GM12878 (cell line): ENCODE measurements at regions not wholly inside any gene's neighbourhood (a gene's known extent, or its start where the extent isn't known, plus 50 kb on each side); places are given as distances from the start of the nearest gene placed in this dataset.

Experiments used
- ATAC-seq: fragments of 200-7000 bp; cut with Tn5 transposase; 3 replicates; pipeline ENCODE4 v1.9.1; 2020; ENCODE audit warnings: mild to moderate bottlenecking, moderate library complexity
- BruUV-seq: library from RNA; stranded (reverse); fragments of 400-500 nt; replicated peaks from 2 replicates; lab custom pipeline; 2021; lab: Mats Ljungman, UMichigan
- CTCF ChIA-PET: fragments of 300-600 bp; sonication (Branson Sonifier 250); formaldehyde crosslinking; extraction: SDS; loops from one replicate; lab custom pipeline; 2021; ENCODE audit warnings: inconsistent platforms; lab: Yijun Ruan, JAX
- POLR2A ChIA-PET: fragments of 350-600 bp; formaldehyde crosslinking; extraction: SDS; loops from one replicate; lab custom pipeline; 2021; ENCODE audit warnings: inconsistent platforms; lab: Charles Lee
- RAD21 ChIA-PET: fragments of 300-600 bp; sonication (Branson Sonifier 250); formaldehyde crosslinking; loops from one replicate; lab custom pipeline; 2023; ENCODE audit warnings: antibody characterized with exemption; ENCODE audit not compliant: unreplicated experiment; lab: Charles Lee
- SMC1A ChIA-PET: fragments of 300-600 bp; sonication (Branson Sonifier 250); formaldehyde crosslinking; loops from one replicate; lab custom pipeline; 2023; ENCODE audit not compliant: unreplicated experiment, uncharacterized antibody; lab: Charles Lee
- DNase-seq: peaks from one replicate; pipeline ENCODE4 v3.0.0-alpha.2; 2011; ENCODE audit warnings: low read depth, low spot score
- FAIRE-seq: peaks from 3 replicates; lab custom pipeline; 2011; peaks lifted over from hg19 to GRCh38; lab: Jason Lieb, UNC
- H2AFZ ChIP-seq: 2 replicates; pipeline ENCODE4 v1.6.0; 2011; ENCODE audit warnings: low read depth, low read length, control low read depth; ENCODE audit not compliant: control insufficient read depth
- H3K27ac ChIP-seq: 2 replicates; pipeline ENCODE4 v1.5.1; 2011; ENCODE audit warnings: control low read depth; ENCODE audit not compliant: control insufficient read depth, insufficient read depth
- H3K27me3 ChIP-seq, 2 experiments: replicated peaks in 1 of 2; 2 replicates each; pipeline versions ENCODE4 v1.6.0 to v1.6.1; 2011; ENCODE audit warnings: low read length in 1 of 2; ENCODE audit not compliant: control insufficient read depth in 2 of 2, insufficient read depth in 2 of 2
- H3K36me3 ChIP-seq, 2 experiments: 2 replicates each; pipeline ENCODE4 v1.5.1; 2011; ENCODE audit warnings: low read length in 1 of 2; ENCODE audit not compliant: control insufficient read depth in 2 of 2, insufficient read depth in 2 of 2
- H3K4me1 ChIP-seq: 2 replicates; pipeline ENCODE4 v1.6.1; 2011; ENCODE audit warnings: mild to moderate bottlenecking, low read length, moderate library complexity, mixed read lengths; ENCODE audit not compliant: control insufficient read depth, insufficient read depth
- H3K4me2 ChIP-seq: 2 replicates; pipeline ENCODE4 v1.6.0; 2011; ENCODE audit warnings: control low read depth; ENCODE audit not compliant: control insufficient read depth, insufficient read depth
- H3K4me3 ChIP-seq: fragments of 200-600 bp; sonication (generic); 2 replicates; pipeline ENCODE4 v1.5.1; 2016
- H3K79me2 ChIP-seq: 2 replicates; pipeline ENCODE4 v1.6.0; 2011; ENCODE audit warnings: low read length; ENCODE audit not compliant: control insufficient read depth, insufficient read depth
- H3K9ac ChIP-seq: 2 replicates; pipeline ENCODE4 v1.8.0; 2011; ENCODE audit warnings: low read length, control low read depth, mixed read lengths; ENCODE audit not compliant: control insufficient read depth, insufficient read depth
- H3K9me3 ChIP-seq: replicated peaks from 3 replicates; pipeline ENCODE4 v1.5.1; 2011; ENCODE audit warnings: mild to moderate bottlenecking, low read length; ENCODE audit not compliant: control insufficient read depth, insufficient read depth
- H4K20me1 ChIP-seq: 2 replicates; pipeline ENCODE4 v1.6.0; 2011; ENCODE audit not compliant: control insufficient read depth, insufficient read depth
- CBX5 ChIP-seq: sonication (generic); IDR thresholded peaks from 2 replicates; pipeline ENCODE4 v1.6.1; 2016; ENCODE audit warnings: low read depth, moderate library complexity, mild to moderate bottlenecking, inconsistent platforms
- DPF2 ChIP-seq: fragments of 450-650 bp; IDR thresholded peaks from 2 replicates; pipeline ENCODE4 v1.6.1; 2017; ENCODE audit warnings: mild to moderate bottlenecking
- E2F8 ChIP-seq: fragments of 450-650 bp; IDR thresholded peaks from 2 replicates; pipeline ENCODE4 v1.6.1; 2018; ENCODE audit warnings: mild to moderate bottlenecking, low read depth, moderate library complexity; ENCODE audit not compliant: partially characterized antibody
- EGR1 ChIP-seq, 2 experiments: IDR thresholded peaks; 1 replicate in 1 of 2; 2 replicates in 1 of 2; pipeline ENCODE4 v1.6.1; 2011 to 2012; ENCODE audit warnings: low read depth in 2 of 2, low read length in 2 of 2, borderline replicate concordance in 1 of 2, mild to moderate bottlenecking in 1 of 2, moderate library complexity in 1 of 2
- EZH2 ChIP-seq: IDR thresholded peaks from 2 replicates; pipeline ENCODE4 v1.6.1; 2012; ENCODE audit warnings: low read depth, mild to moderate bottlenecking, control low read depth, inconsistent platforms, low read length, borderline replicate concordance; ENCODE audit not compliant: control insufficient read depth
- FOXM1 ChIP-seq: IDR thresholded peaks from 2 replicates; pipeline ENCODE4 v1.6.1; 2012; ENCODE audit warnings: low read depth, mild to moderate bottlenecking, inconsistent platforms, low read length, moderate library complexity
- GABPA ChIP-seq: IDR thresholded peaks from 2 replicates; pipeline ENCODE4 v1.6.1; 2014; ENCODE audit warnings: antibody characterized with exemption, low read depth, mild to moderate bottlenecking, inconsistent platforms
- MEF2A ChIP-seq: IDR thresholded peaks from 2 replicates; pipeline ENCODE4 v1.6.1; 2011; ENCODE audit warnings: low read depth, mild to moderate bottlenecking, low read length, moderate library complexity; ENCODE audit not compliant: insufficient read depth
- NR2C1 ChIP-seq: fragments of 450-650 bp; IDR thresholded peaks from 2 replicates; pipeline ENCODE4 v1.6.1; 2017; ENCODE audit warnings: antibody characterized with exemption, mild to moderate bottlenecking, moderate library complexity
- NR2C2 ChIP-seq: IDR thresholded peaks from 2 replicates; pipeline ENCODE4 v1.6.1; 2011; ENCODE audit warnings: borderline replicate concordance, low read depth; ENCODE audit not compliant: control insufficient read depth, insufficient read length
- RAD21 ChIP-seq: IDR thresholded peaks from 2 replicates; pipeline ENCODE4 v1.6.1; 2011; ENCODE audit warnings: mild to moderate bottlenecking, low read depth, low read length, moderate library complexity; ENCODE audit not compliant: insufficient read depth
- SMARCA5 ChIP-seq: fragments of 450-650 bp; IDR thresholded peaks from 2 replicates; pipeline ENCODE4 v1.6.1; 2017; ENCODE audit warnings: mild to moderate bottlenecking
- YY1 ChIP-seq: IDR thresholded peaks from 2 replicates; pipeline ENCODE4 v1.6.1; 2011; ENCODE audit warnings: low read depth, mild to moderate bottlenecking, low read length
- ZNF24 ChIP-seq: fragments of 450-650 bp; IDR thresholded peaks from 2 replicates; pipeline ENCODE4 v1.6.1; 2017; ENCODE audit warnings: antibody characterized with exemption, mild to moderate bottlenecking
- ZNF384 ChIP-seq: IDR thresholded peaks from 2 replicates; pipeline ENCODE4 v1.6.1; 2012; ENCODE audit warnings: low read depth, mild to moderate bottlenecking, low read length, improper control_type of control experiment, borderline replicate concordance
- WGBS: methylation state at CpG from one replicate; pipeline ENCODE4 v1.1.6; 2016; ENCODE audit warnings: low lambda C conversion rate; ENCODE audit not compliant: insufficient replicate concordance, insufficient coverage; ENCODE audit errors: missing lambda C conversion rate; 5-methylcytosine and 5-hydroxymethylcytosine counted together
- in situ Hi-C: fragments of 300-500 bp; cut with MboI; formaldehyde crosslinking; loops from 9 replicates; pipeline ENCODE4 v1.14.3; 2018; ENCODE audit warnings: mixed read lengths
- intact Hi-C: fragments of 100-400 bp; cut with micrococcal nuclease; formaldehyde crosslinking; loops from one replicate; pipeline ENCODE4 v1.14.2; 2022; ENCODE audit not compliant: unreplicated experiment

DNA sequence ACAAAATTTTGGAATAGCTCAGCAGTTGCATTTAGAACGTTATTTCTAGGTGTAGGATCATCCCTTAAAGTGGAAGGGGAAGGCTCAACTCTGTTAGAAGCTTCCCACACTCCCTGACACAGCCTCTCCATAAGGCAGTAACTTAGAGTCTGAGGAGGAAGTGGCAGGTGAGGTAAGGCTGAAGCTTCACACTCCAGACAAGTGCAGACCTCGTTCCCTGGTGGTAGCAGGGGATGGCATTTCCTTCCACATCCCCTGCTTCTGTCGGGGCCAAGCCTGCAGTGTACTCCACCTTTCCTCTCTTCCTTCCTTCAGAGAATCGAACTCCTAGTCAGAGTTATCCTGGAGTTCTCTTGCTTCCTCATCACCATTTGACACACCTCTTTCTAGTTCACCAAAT is 224.7 kb downstream of the CYRIA start:
- TF ChIP-seq EGR1 (IDR thresholded peaks at IDR 0.05; ENCODE audit: borderline replicate concordance in 1 of 2, low read depth in 2 of 2, low read length in 2 of 2) (no peak), GABPA (no peak), MEF2A (no peak), NR2C1 (no peak), RAD21 (no peak), ZNF384 (no peak)
- ChIA-PET SMC1A (interaction anchor here (0.6 kb wide), 1 partner anchor 711 kb away, joined by 3 read pairs; no protein-coding TSS in a partner anchor), RAD21 (no interaction called here), POLR2A (no interaction called here), CTCF (interaction anchor here (0.6 kb wide), 1 partner anchor 96 kb away, joined by 3 read pairs; no protein-coding TSS in a partner anchor)
- intact Hi-C loops, result no loop called here
- peaks cover 0 to 2% of the 10 kb centered on the region in 2 experiments; a peak in 1 of 4 replicates for H3K27me3 ChIP-seq
- H3K9me3 ChIP-seq, result no peaks in the 10 kb centered on the region
- no peak overlapping the region for H3K27ac ChIP-seq
- BruUV-seq, result no TSS peak
- H3K79me2 ChIP-seq, result no peaks in the 10 kb centered on the region
- no peaks in the 10 kb centered on the region for H3K4me1 ChIP-seq
- no peak overlapping the region for H3K4me3 ChIP-seq
- no peaks in the 10 kb centered on the region for H4K20me1 ChIP-seq
- DNase-seq (no peak), FAIRE-seq (no peak), ATAC-seq (no peak)
- in situ Hi-C loops, result no loop called here
- H3K36me3 ChIP-seq, result no peaks in the 10 kb centered on the region
- no peak overlapping the region for H3K9ac ChIP-seq
- H3K4me2 ChIP-seq, result no peak overlapping the region
- WGBS, result 0% methylated on average over 4 of the region's 4 CpGs
- H2AFZ ChIP-seq, result no peak overlapping the region

DNA sequence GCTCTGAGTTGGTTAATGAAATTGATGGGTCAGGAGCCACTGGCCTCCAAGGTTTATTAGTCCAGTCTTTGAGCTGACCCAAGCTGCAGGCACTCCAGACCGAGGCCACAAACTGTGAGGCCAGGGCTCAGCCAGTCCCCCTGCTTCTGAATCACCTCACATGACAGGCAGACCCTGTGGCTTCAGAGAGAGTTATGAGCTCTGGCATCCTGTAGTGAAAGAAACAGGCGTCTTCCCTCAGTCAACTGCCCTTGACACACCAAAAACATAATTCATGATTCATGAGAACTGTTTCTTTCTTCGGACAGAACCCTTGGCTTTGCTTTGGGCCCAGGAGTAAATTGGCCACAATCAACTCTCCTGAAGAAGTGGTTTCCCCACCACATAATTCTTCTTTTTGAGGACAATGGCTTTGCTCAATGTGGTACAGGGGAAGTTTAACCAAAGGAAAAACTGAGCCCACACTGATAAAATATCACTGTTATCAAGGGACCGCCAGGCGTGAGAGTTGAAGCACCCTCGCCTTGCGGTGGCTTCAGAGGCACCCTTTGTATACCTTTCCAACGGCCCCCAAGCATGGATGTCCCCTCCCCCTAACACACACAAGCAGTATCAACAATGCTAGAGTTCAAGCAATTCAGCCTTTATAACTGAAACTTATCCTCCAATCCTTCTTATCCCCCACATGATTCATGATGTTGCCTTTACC is 226.9 kb downstream of the CYRIA start:
- Histone ChIP-seq H3K9ac (no peak overlapping the region), H3K9me3 (no peaks in the 10 kb centered on the region), H4K20me1 (no peaks in the 10 kb centered on the region), H2AFZ (no peak overlapping the region), H3K27ac (no peak overlapping the region), H3K4me1 (no peaks in the 10 kb centered on the region), H3K79me2 (no peaks in the 10 kb centered on the region), H3K4me2 (no peak overlapping the region), H3K4me3 (no peak overlapping the region), H3K36me3 (no peaks in the 10 kb centered on the region), H3K27me3 (peaks cover 0 to 2% of the 10 kb centered on the region in 2 experiments; a peak in 1 of 4 replicates)
- DNase-seq (no peak), FAIRE-seq (no peak), ATAC-seq (no peak)
- CTCF ChIA-PET, result interaction anchor here (0.6 kb wide), 1 partner anchor 1537 kb away, joined by 3 read pairs; no protein-coding TSS in a partner anchor
- 26% methylated on average over 8 of the region's 8 CpGs for WGBS
- RAD21 ChIA-PET, result no interaction called here
- intact Hi-C loops (no loop called here), in situ Hi-C loops (no loop called here)
- BruUV-seq, result no TSS peak
- SMC1A ChIA-PET, result no interaction called here
- POLR2A ChIA-PET, result no interaction called here
- TF ChIP-seq EZH2 (no peak), SMARCA5 (no peak), FOXM1 (no peak), DPF2 (no peak), NR2C2 (no peak), ZNF24 (no peak), YY1 (no peak), RAD21 (no peak), E2F8 (no peak), CBX5 (no peak)
